A673 (cell line): ENCODE measurements at regions not wholly inside any gene's neighbourhood (a gene's known extent, or its start where the extent isn't known, plus 50 kb on each side); places are given as distances from the start of the nearest gene placed in this dataset.

Experiments used
- BruUV-seq: library from RNA; stranded (reverse); fragments of 400-500 nt; replicated peaks from 2 replicates; lab custom pipeline; 2021; lab: Mats Ljungman, UMichigan
- CTCF ChIA-PET: fragments of 300-600 bp; sonication (Branson Sonifier 250); formaldehyde crosslinking; loops from one replicate; lab custom pipeline; 2022; ENCODE audit warnings: antibody characterized with exemption; lab: Charles Lee
- POLR2A ChIA-PET: fragments of 300-600 bp; sonication (Branson Sonifier 250); formaldehyde crosslinking; loops from one replicate; lab custom pipeline; 2022; ENCODE audit warnings: antibody characterized with exemption; ENCODE audit not compliant: low non-redundant PET; lab: Charles Lee
- DNase-seq: peaks from one replicate; pipeline ENCODE4 v3.0.0-alpha.2; 2015; ENCODE audit warnings: low spot score
- H3K27ac ChIP-seq: fragments of 200-600 bp; sonication (generic); 2 replicates; pipeline ENCODE4 v1.5.1; 2016; ENCODE audit warnings: mixed run types, low read depth, mild to moderate bottlenecking, mixed read lengths, antibody characterized with exemption, low read length; ENCODE audit not compliant: poor library complexity, severe bottlenecking
- H3K27me3 ChIP-seq: fragments of 200-600 bp; sonication (generic); replicated peaks from 2 replicates; pipeline ENCODE4 v1.6.1; 2017; ENCODE audit warnings: mixed run types, low read depth, mild to moderate bottlenecking, mixed read lengths, antibody characterized with exemption, low read length; ENCODE audit not compliant: insufficient read depth, poor library complexity
- H3K36me3 ChIP-seq: fragments of 200-600 bp; sonication (generic); 2 replicates; pipeline ENCODE4 v1.6.1; 2016; ENCODE audit warnings: mixed run types, mild to moderate bottlenecking, mixed read lengths, antibody characterized with exemption, low read length; ENCODE audit not compliant: insufficient read depth, poor library complexity, severe bottlenecking
- H3K4me1 ChIP-seq: fragments of 200-600 bp; sonication (generic); 2 replicates; pipeline ENCODE4 v1.6.1; 2017; ENCODE audit warnings: mixed run types, mild to moderate bottlenecking, mixed read lengths, antibody characterized with exemption, low read length; ENCODE audit not compliant: insufficient read depth, poor library complexity, severe bottlenecking
- H3K4me3 ChIP-seq: fragments of 200-600 bp; sonication (generic); 2 replicates; pipeline ENCODE4 v1.5.1; 2016; ENCODE audit warnings: low read depth, mixed run types, mild to moderate bottlenecking, mixed read lengths, low read length; ENCODE audit not compliant: poor library complexity, severe bottlenecking
- H3K9me3 ChIP-seq: fragments of 200-600 bp; sonication (generic); 2 replicates; pipeline ENCODE4 v1.6.1; 2016; ENCODE audit warnings: mixed run types, low read depth, mild to moderate bottlenecking, mixed read lengths, antibody characterized with exemption, low read length; ENCODE audit not compliant: poor library complexity, severe bottlenecking
- EZH2 ChIP-seq: fragments of 200-600 bp; sonication (generic); IDR thresholded peaks from 2 replicates; pipeline ENCODE4 v1.6.1; 2017; ENCODE audit warnings: borderline replicate concordance, low read depth, mild to moderate bottlenecking, mixed read lengths, antibody characterized with exemption, low read length; ENCODE audit not compliant: poor library complexity, severe bottlenecking
- intact Hi-C: fragments of 100-400 bp; cut with micrococcal nuclease; formaldehyde crosslinking; loops from one replicate; pipeline ENCODE4 v1.10.0; 2022; ENCODE audit not compliant: unreplicated experiment
- TF ChIP-seq, protein P1 (sequence below): fragments of 300-800, 200-600 bp; sonication (generic); conservative IDR thresholded peaks from 2 replicates; pipeline ENCODE4 v1.5.1; 2017; ENCODE audit warnings: low read depth, mild to moderate bottlenecking, antibody characterized with exemption, low read length, moderate library complexity, mixed read lengths

DNA sequence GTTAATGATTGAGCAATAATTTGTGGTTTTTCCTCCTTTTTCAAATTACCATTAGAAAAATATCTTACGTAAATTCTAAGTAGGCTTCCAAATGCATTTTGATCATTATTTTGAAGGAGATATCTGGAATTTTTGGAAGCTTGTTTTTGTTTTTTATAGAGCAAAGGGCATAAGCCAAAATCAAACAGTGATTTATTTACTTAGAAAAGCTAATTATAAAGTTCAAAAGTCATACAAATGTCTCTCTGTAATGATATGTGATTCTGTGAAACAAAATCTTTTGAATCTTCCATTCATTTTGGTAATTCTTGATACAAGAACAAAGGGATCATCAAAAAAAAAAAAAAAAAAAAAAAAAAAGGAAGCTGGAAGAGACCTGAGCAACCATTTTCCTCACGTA lies 416.8 kb downstream of the ETNK1 start:
- no peak for TF ChIP-seq EZH2
- TF ChIP-seq, protein P1, sequence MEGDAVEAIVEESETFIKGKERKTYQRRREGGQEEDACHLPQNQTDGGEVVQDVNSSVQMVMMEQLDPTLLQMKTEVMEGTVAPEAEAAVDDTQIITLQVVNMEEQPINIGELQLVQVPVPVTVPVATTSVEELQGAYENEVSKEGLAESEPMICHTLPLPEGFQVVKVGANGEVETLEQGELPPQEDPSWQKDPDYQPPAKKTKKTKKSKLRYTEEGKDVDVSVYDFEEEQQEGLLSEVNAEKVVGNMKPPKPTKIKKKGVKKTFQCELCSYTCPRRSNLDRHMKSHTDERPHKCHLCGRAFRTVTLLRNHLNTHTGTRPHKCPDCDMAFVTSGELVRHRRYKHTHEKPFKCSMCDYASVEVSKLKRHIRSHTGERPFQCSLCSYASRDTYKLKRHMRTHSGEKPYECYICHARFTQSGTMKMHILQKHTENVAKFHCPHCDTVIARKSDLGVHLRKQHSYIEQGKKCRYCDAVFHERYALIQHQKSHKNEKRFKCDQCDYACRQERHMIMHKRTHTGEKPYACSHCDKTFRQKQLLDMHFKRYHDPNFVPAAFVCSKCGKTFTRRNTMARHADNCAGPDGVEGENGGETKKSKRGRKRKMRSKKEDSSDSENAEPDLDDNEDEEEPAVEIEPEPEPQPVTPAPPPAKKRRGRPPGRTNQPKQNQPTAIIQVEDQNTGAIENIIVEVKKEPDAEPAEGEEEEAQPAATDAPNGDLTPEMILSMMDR: no peak
- intact Hi-C loops: no loop called here
- no peak overlapping the region for H3K27ac ChIP-seq
- CTCF ChIA-PET: no interaction called here
- no TSS peak for BruUV-seq
- no peaks in the 10 kb centered on the region for H3K27me3 ChIP-seq
- no peak overlapping the region for H3K4me3 ChIP-seq
- H3K4me1 ChIP-seq: no peaks in the 10 kb centered on the region
- H3K9me3 ChIP-seq: no peaks in the 10 kb centered on the region
- H3K36me3 ChIP-seq: no peaks in the 10 kb centered on the region
- DNase-seq: no peak
- POLR2A ChIA-PET: no interaction called here

DNA sequence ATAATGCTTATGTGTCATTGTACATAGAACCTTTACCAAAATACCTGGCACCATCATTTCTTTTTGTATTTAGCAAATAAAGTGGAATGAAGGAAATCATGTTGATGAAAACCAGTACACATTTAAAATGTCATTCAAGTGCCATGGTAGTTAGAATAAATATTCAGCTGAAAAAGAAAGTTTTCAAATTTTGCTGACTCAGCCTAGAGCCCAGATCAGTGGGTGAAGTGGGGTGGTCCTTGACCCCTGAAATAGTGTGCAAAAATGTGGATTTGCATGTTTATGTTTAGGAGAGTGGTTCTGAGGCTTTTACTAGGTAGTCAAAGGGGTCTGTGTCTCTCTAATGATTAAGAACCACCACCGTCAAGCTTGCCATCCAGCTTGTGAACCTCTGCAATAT lies 418.7 kb downstream of the ETNK1 start:
- intact Hi-C loops: no loop called here
- H3K4me3 ChIP-seq: no peak overlapping the region
- no TSS peak for BruUV-seq

DNA sequence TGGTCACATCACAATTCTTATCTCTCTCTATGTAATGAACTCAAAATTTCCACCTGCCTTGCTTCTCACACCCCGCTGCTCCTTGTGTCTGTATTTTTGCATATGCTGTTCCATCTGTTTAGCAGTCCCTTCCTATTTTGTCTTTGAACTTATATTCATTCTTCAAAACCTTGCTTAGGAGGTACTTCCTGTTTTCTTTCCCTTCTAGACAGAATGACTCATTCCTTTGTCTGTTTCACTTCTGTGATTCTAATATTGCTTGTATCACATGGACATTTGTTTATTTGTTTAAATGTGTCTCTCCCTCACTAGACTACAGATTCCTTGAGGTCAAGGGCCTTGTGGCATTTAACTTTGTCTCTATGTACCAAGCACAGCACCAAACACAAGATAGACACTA lies 424.2 kb downstream of the ETNK1 start:
- POLR2A ChIA-PET: no interaction called here
- Histone ChIP-seq H3K9me3 (no peaks in the 10 kb centered on the region), H3K4me1 (no peaks in the 10 kb centered on the region), H3K4me3 (no peak overlapping the region), H3K27me3 (no peaks in the 10 kb centered on the region), H3K36me3 (no peaks in the 10 kb centered on the region), H3K27ac (no peak overlapping the region)
- CTCF ChIA-PET: no interaction called here
- BruUV-seq: no TSS peak
- no peak for TF ChIP-seq EZH2
- TF ChIP-seq, protein P1: no peak
- intact Hi-C loops: no loop called here
- DNase-seq: no peak

More for the DNA sequence above, 418.7 kb downstream of the ETNK1 start:
- ChIA-PET POLR2A (no interaction called here), CTCF (no interaction called here)
- Histone ChIP-seq H3K9me3 (no peaks in the 10 kb centered on the region), H3K36me3 (no peaks in the 10 kb centered on the region), H3K27me3 (no peaks in the 10 kb centered on the region), H3K4me1 (no peaks in the 10 kb centered on the region), H3K27ac (no peak overlapping the region)
- TF ChIP-seq, protein P1: no peak
- TF ChIP-seq EZH2: no peak
- DNase-seq: no peak
